Esophagus muscularis mucosa (tissue), 4 donors: ENCODE measurements at regions not wholly inside any gene's neighbourhood (a gene's known extent, or its start where the extent isn't known, plus 50 kb on each side); places are given as distances from the start of the nearest gene placed in this dataset.

ENCODE experiments used
- DNase-seq: peaks from one replicate; pipeline ENCODE4 v3.0.0-alpha.2; 2017; ENCODE audit errors: extremely low spot score
- H3K27ac ChIP-seq, 4 donors: fragments of 200-600 bp; sonication (generic); replicated peaks in 1 of 4; 1 replicate in 3 of 4; 2 replicates in 1 of 4; pipeline ENCODE4 v1.5.1; 2016 to 2019; ENCODE audit warnings: mild to moderate bottlenecking in 1 of 4
- H3K27me3 ChIP-seq, 4 donors: fragments of 200-600 bp; sonication (generic); one replicate each; pipeline versions ENCODE4 v1.5.1 to v1.6.0; 2016 to 2019
- H3K36me3 ChIP-seq, 4 donors: fragments of 200-600 bp; sonication (generic); one replicate each; pipeline ENCODE4 v1.5.1; 2016 to 2019
- H3K4me1 ChIP-seq, 4 donors: fragments of 200-600 bp; sonication (generic); one replicate each; pipeline ENCODE4 v1.5.1; 2016 to 2019
- H3K4me3 ChIP-seq, 4 donors: fragments of 200-600 bp; sonication (generic); 1 replicate in 2 of 4; 2 replicates in 2 of 4; pipeline ENCODE4 v1.5.1; 2016 to 2019; ENCODE audit warnings: mild to moderate bottlenecking in 4 of 4, moderate library complexity in 1 of 4
- H3K9me3 ChIP-seq, 4 donors: fragments of 200-600 bp; sonication (generic); 1 replicate in 3 of 4; 2 replicates in 1 of 4; pipeline ENCODE4 v1.5.1; 2016 to 2019
- CTCF ChIP-seq, 3 experiments: fragments of 200-600 bp in 2 of 3; fragments of 450-650 bp in 1 of 3; sonication (generic) in 2 of 3; IDR thresholded peaks; one replicate each; pipeline ENCODE4 v1.5.1; 2017 to 2019; ENCODE audit warnings: antibody characterized with exemption in 3 of 3, mild to moderate bottlenecking in 2 of 3, moderate library complexity in 1 of 3
- EP300 ChIP-seq: sonication (generic); formaldehyde crosslinking; IDR thresholded peaks from one replicate; pipeline ENCODE4 v1.6.1; 2017; ENCODE audit warnings: antibody characterized with exemption
- POLR2A ChIP-seq: fragments of 450-650 bp; IDR thresholded peaks from one replicate; pipeline ENCODE4 v1.6.1; 2017; ENCODE audit warnings: antibody characterized with exemption, moderate library complexity, mild to moderate bottlenecking, low read depth
- POLR2AphosphoS5 ChIP-seq, 2 donors: sonication (generic); formaldehyde crosslinking; IDR thresholded peaks; one replicate each; pipeline ENCODE4 v1.6.1; 2017; ENCODE audit warnings: antibody characterized with exemption in 2 of 2
- WGBS: methylation state at CpG from one replicate; pipeline ENCODE4 v1.1.5; 2018; 5-methylcytosine and 5-hydroxymethylcytosine counted together
- intact Hi-C: fragments of 100-400 bp; cut with DNase I; formaldehyde crosslinking; loops from one replicate; pipeline ENCODE4 v1.15.1; 2023

GRCh38 chr20:23245553-23246181, 104.9 kb upstream of the NXT1 start:
- no peak overlapping the region for H3K4me3 ChIP-seq

DNA sequence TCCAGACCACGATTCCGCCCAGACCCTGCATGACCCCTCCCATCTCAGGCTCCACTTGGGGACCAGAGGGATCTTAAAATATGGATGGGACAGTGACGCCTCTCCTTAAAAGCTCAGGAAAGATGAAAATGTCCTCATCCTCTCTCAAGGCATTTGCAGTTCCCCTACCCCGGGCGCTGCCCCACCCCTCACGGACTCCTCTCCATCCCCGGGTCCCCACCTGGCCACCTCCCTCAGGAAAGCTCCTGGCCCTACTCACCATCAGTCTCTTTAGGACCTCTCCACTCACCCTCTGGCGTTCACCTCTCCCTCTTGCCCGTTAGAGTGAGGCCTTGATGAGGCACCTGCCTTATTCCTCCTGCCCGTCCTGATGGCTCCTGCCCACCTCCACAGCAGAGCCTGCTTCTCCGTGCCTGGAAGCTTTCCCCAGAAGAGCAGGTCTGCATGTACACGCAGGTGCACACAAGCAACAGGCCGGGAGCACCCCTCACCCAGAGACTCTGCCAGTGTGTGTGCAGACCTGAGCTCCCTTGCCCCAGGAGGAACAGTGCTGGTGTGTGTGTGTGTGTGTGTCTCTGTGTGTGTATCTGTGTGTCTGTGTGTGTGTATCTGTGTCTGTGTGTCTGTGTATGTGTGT, 105.6 kb upstream of the NXT1 start:
- no peak for DNase-seq
- WGBS: 95% methylated on average over 10 of the region's 13 CpGs
- Histone ChIP-seq H3K36me3 (no peaks in the 10 kb centered on the region), H3K9me3 (no peaks in the 10 kb centered on the region), H3K27ac (peak overlapping the region in 1 of 4 donors; percentile 35), H3K4me3 (no peak overlapping the region), H3K27me3 (peaks cover 0 to 8% (median 0%) of the 10 kb centered on the region in 4 donors), H3K4me1 (peaks cover 21 to 27% (median 22%) of the 10 kb centered on the region in 4 donors)
- intact Hi-C loops: no loop called here
- no peak for TF ChIP-seq POLR2A
- TF ChIP-seq EP300: no peak
- TF ChIP-seq CTCF (IDR thresholded peaks at IDR 0.05): no peak
- TF ChIP-seq POLR2AphosphoS5 (IDR thresholded peaks at IDR 0.05): no peak

More at GRCh38 chr20:23245553-23246181, 104.9 kb upstream of the NXT1 start:
- no peaks in the 10 kb centered on the region for H3K36me3 ChIP-seq
- peak in 1 of 2 donors; percentile 24 for TF ChIP-seq POLR2AphosphoS5 (IDR thresholded peaks at IDR 0.05)
- peak; percentile 28 to 45 (median 36) for TF ChIP-seq CTCF (IDR thresholded peaks at IDR 0.05)
- no peak for TF ChIP-seq EP300
- no peak for TF ChIP-seq POLR2A
- H3K4me1 ChIP-seq: peaks cover 21 to 27% (median 22%) of the 10 kb centered on the region in 4 donors
- peaks cover 0 to 12% (median 0%) of the 10 kb centered on the region in 4 donors for H3K27me3 ChIP-seq
- H3K27ac ChIP-seq: peak overlapping the region in 2 of 4 donors; percentile 54 to 72
- H3K9me3 ChIP-seq: no peaks in the 10 kb centered on the region
- intact Hi-C loops: no loop called here
- 69% methylated on average over 10 of the region's 11 CpGs for WGBS
- DNase-seq: peak; percentile 91

DNA sequence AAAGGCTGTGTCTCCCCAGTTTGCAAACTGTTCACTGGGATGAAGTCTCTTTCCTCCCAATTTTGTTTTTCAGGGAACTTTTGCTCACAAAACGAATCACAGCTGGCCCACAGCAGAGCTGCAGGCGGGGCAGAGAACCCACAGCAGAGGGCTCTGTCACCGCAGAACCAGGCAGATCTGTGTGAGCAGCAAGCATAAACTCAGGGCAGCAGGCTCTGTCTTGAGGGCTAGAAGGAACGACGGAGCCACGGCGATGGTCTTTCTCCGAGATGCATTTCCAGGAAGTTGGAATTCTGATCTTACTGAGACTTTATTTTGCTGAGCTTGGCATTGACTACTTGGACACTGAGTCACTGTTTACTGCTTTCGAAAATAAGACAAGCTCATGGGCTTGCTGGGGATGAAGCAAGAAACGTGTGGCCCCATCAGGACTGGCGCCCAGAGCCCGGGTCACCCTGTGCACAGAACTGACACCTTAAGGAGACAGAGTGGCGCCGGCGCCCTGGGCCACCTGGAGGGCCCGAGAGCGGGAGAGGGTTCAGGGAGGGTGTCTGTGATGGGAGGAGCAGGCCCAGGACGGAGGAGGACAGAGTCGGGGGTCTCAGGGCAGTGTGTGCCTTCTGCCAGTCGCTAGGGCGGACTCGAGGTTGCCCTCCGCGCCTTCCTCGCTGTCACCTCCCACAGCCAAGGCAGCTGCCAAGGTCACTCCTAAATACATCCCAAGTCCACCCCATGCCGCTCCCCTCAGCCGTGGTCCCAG, 106.3 kb upstream of the NXT1 start:
- Histone ChIP-seq H3K27ac (peak overlapping the region in 1 of 4 donors; percentile 35), H3K27me3 (peaks cover 0 to 8% (median 0%) of the 10 kb centered on the region in 4 donors), H3K4me3 (no peak overlapping the region), H3K4me1 (peaks cover 21 to 27% (median 22%) of the 10 kb centered on the region in 4 donors), H3K9me3 (peaks cover 0 to 4% (median 1%) of the 10 kb centered on the region in 4 donors), H3K36me3 (no peaks in the 10 kb centered on the region)
- peak; percentile 91 for DNase-seq
- TF ChIP-seq POLR2AphosphoS5 (IDR thresholded peaks at IDR 0.05): no peak
- TF ChIP-seq POLR2A: no peak
- TF ChIP-seq EP300: no peak
- no peak for TF ChIP-seq CTCF (IDR thresholded peaks at IDR 0.05)
- WGBS: 84% methylated on average over 26 of the region's 27 CpGs
- intact Hi-C loops: no loop called here

DNA sequence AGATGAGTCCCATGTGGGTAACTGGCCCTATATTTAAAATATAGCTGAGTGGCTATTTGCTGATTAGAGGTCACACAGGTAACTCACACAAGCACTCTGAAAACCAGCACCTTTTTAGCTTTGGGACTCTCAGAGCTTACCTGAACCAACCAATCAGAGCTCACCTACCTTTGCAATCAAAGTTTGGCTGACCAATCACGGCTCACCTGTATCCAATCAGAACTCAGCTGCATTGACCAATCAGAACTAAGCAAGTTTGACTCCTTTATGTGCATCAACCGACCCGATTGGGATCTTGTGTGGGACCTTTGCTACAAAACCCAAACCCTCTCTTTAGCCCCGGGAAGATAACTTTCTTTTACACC, 106.8 kb upstream of the NXT1 start:
- 92% methylated on average over 3 of the region's 4 CpGs for WGBS
- no peak overlapping the region for H3K4me3 ChIP-seq
- TF ChIP-seq EP300 (no peak), POLR2A (no peak), CTCF (IDR thresholded peaks at IDR 0.05) (no peak), POLR2AphosphoS5 (IDR thresholded peaks at IDR 0.05) (no peak)
- no peak for DNase-seq
- H3K4me1 ChIP-seq: peaks cover 21 to 27% (median 22%) of the 10 kb centered on the region in 4 donors
- H3K27ac ChIP-seq: no peak overlapping the region
- H3K36me3 ChIP-seq: no peaks in the 10 kb centered on the region
- intact Hi-C loops: no loop called here
- H3K9me3 ChIP-seq: peaks cover 0 to 10% (median 3%) of the 10 kb centered on the region in 4 donors
- peaks cover 0 to 8% (median 0%) of the 10 kb centered on the region in 4 donors for H3K27me3 ChIP-seq
